DND-41 (cell line): ENCODE measurements at regions not wholly inside any gene's neighbourhood (a gene's known extent, or its start where the extent isn't known, plus 50 kb on each side); places are given as distances from the start of the nearest gene placed in this dataset.

ENCODE experiments used
- ATAC-seq: fragments of 200-7000 bp; cut with Tn5 transposase; 3 replicates; pipeline ENCODE4 v1.9.1; 2021; ENCODE audit warnings: low read depth; ENCODE audit not compliant: insufficient read depth
- DNase-seq: peaks from one replicate; pipeline ENCODE4 v3.0.0-alpha.2; 2020
- H2AFZ ChIP-seq: 2 replicates; pipeline ENCODE4 v1.6.0; 2012; ENCODE audit warnings: low read depth, low read length
- H3K27ac ChIP-seq: 2 replicates; pipeline ENCODE4 v1.5.1; 2012; ENCODE audit warnings: low read length, inconsistent platforms
- H3K27me3 ChIP-seq: fragments of 200-600 bp; sonication (generic); 2 replicates; pipeline ENCODE4 v1.6.0; 2012; ENCODE audit warnings: low read length, mild to moderate bottlenecking, inconsistent platforms; ENCODE audit not compliant: insufficient read depth, poor library complexity
- H3K36me3 ChIP-seq: 2 replicates; pipeline ENCODE4 v1.5.1; 2012; ENCODE audit warnings: low read length, inconsistent platforms; ENCODE audit not compliant: insufficient read depth
- H3K4me1 ChIP-seq: 2 replicates; pipeline ENCODE4 v1.5.1; 2012; ENCODE audit warnings: mild to moderate bottlenecking, low read length; ENCODE audit not compliant: insufficient read depth
- H3K4me2 ChIP-seq: 2 replicates; pipeline ENCODE4 v1.6.0; 2012; ENCODE audit warnings: mild to moderate bottlenecking, moderate library complexity, low read length, inconsistent platforms; ENCODE audit not compliant: insufficient read depth
- H3K4me3 ChIP-seq, 2 experiments: fragments of 200-600 bp in 1 of 2; shearing (Covaris generic) in 1 of 2; 2 replicates each; pipeline ENCODE4 v1.5.1; 2012 to 2016; ENCODE audit warnings: inconsistent platforms in 2 of 2, low read length in 2 of 2, mild to moderate bottlenecking in 2 of 2, low read depth in 1 of 2, moderate library complexity in 1 of 2
- H3K79me2 ChIP-seq: 2 replicates; pipeline ENCODE4 v1.6.0; 2012; ENCODE audit warnings: low read length, inconsistent platforms; ENCODE audit not compliant: insufficient read depth
- H3K9ac ChIP-seq: 2 replicates; pipeline ENCODE4 v1.6.0; 2012; ENCODE audit warnings: low read depth, mild to moderate bottlenecking, inconsistent platforms, low read length, moderate library complexity
- H3K9me3 ChIP-seq: 2 replicates; pipeline ENCODE4 v1.5.1; 2012; ENCODE audit warnings: low read length, moderate library complexity, mild to moderate bottlenecking, inconsistent platforms; ENCODE audit not compliant: insufficient read depth, severe bottlenecking
- H4K20me1 ChIP-seq: 2 replicates; pipeline ENCODE4 v1.6.0; 2012; ENCODE audit warnings: low read length; ENCODE audit not compliant: insufficient read depth
- EZH2 ChIP-seq: IDR thresholded peaks from 3 replicates; pipeline ENCODE4 v1.6.1; 2012; ENCODE audit warnings: borderline replicate concordance, low read depth, mild to moderate bottlenecking, moderate library complexity, low read length, inconsistent platforms; ENCODE audit not compliant: severe bottlenecking
- TF ChIP-seq, protein P1 (sequence below): IDR thresholded peaks from 2 replicates; pipeline ENCODE4 v1.5.1; 2012; ENCODE audit warnings: borderline replicate concordance, low read length, moderate library complexity, mild to moderate bottlenecking; ENCODE audit not compliant: poor library complexity, severe bottlenecking; ENCODE audit errors: extremely low read depth

DNA sequence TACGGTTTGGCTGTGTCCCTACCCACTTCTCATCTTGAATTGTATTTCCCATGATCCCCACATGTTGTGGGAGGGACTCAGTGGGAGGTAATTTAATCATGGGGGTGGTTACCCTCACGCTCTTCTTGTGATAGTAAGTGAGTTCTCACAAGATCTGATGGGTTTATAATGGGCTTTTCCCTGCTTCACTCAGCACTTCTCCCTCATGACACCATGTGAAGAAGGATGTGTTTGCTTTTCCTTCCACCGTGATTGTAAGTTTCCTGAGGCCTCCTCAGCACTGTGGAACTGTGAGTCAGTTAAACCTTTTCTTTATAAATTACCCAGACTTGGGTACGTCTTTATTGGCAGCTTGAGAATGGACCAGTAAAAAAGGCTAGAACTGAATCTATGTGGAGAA is 750.0 kb upstream of the ID2 start:
- Histone ChIP-seq H4K20me1 (no peaks in the 10 kb centered on the region), H3K4me3 (no peak overlapping the region), H3K9me3 (no peaks in the 10 kb centered on the region), H2AFZ (no peak overlapping the region), H3K27ac (no peak overlapping the region), H3K4me1 (no peaks in the 10 kb centered on the region), H3K4me2 (no peak overlapping the region), H3K36me3 (no peaks in the 10 kb centered on the region), H3K79me2 (no peaks in the 10 kb centered on the region), H3K9ac (no peak overlapping the region), H3K27me3 (no peaks in the 10 kb centered on the region)
- TF ChIP-seq, protein P1, sequence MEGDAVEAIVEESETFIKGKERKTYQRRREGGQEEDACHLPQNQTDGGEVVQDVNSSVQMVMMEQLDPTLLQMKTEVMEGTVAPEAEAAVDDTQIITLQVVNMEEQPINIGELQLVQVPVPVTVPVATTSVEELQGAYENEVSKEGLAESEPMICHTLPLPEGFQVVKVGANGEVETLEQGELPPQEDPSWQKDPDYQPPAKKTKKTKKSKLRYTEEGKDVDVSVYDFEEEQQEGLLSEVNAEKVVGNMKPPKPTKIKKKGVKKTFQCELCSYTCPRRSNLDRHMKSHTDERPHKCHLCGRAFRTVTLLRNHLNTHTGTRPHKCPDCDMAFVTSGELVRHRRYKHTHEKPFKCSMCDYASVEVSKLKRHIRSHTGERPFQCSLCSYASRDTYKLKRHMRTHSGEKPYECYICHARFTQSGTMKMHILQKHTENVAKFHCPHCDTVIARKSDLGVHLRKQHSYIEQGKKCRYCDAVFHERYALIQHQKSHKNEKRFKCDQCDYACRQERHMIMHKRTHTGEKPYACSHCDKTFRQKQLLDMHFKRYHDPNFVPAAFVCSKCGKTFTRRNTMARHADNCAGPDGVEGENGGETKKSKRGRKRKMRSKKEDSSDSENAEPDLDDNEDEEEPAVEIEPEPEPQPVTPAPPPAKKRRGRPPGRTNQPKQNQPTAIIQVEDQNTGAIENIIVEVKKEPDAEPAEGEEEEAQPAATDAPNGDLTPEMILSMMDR, result no peak
- TF ChIP-seq EZH2, result no peak
- DNase-seq, result no peak
- no peak for ATAC-seq

DNA sequence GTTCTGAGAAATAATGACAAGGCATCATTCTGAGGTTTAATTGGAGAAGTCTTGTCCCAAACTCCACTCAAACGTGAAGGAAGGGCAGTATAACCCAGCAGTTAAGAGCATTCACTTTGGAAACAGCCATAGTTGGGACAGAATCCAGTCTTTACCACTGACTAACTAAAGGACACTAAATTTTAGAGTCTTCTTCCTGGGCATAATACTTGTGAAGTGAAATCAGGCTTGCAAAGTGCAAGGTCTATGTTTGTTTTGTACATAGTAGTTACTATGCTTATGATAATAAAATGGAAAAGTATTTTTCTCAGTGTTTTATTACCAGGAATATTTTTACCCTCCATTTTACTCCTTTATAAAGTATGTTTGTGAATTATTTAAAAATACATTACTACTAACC is 748.2 kb upstream of the ID2 start:
- Histone ChIP-seq H3K9ac (no peak overlapping the region), H4K20me1 (no peaks in the 10 kb centered on the region), H3K79me2 (no peaks in the 10 kb centered on the region), H3K27me3 (no peaks in the 10 kb centered on the region), H3K4me1 (no peaks in the 10 kb centered on the region), H2AFZ (no peak overlapping the region), H3K36me3 (no peaks in the 10 kb centered on the region), H3K4me3 (no peak overlapping the region), H3K27ac (no peak overlapping the region), H3K4me2 (no peak overlapping the region), H3K9me3 (no peaks in the 10 kb centered on the region)
- TF ChIP-seq, protein P1, result no peak
- no peak for TF ChIP-seq EZH2
- no peak for ATAC-seq
- DNase-seq, result no peak

DNA sequence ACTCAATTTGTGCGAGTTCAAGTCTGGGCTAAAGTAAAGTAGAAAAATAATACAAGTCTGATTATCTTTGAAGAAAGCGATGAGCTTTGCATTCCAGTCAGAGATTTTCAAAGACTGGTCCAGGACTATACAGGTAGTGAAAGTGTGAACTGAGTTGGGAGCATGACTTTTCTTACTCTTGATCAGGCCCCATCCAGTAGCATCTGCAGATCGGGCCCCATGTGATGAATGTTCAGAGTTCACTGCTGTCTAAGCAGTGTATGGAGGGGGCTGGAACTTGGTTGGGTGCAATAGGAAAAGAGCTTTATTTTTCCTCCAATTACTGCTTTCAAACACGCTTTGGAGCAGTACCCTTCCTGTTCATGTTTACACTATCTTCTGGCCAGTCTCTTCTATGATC is 747.4 kb upstream of the ID2 start:
- TF ChIP-seq, protein P1, result no peak
- TF ChIP-seq EZH2, result no peak

DNA sequence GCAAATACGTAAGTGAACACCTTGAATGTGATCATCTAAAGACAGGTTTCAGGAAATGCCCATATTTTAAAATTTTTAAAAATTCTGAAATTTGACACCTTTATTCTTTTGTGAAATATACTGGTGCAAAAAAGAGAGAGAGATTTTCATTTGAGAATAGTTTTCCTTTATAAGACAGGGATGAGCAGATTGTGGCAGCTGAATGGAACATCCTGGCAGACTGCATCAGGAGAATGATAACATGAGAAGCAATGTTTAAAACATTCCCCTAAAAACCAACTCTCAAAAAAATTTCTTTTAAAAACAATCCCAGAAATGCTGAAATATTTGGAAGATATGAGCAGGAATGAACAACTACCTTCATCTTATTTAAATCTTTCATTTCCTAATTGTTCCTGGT is 744.8 kb upstream of the ID2 start:
- H3K9me3 ChIP-seq, result no peaks in the 10 kb centered on the region
- H4K20me1 ChIP-seq, result no peaks in the 10 kb centered on the region
- no peak overlapping the region for H3K27ac ChIP-seq
- DNase-seq (no peak), ATAC-seq (no peak)
- H3K27me3 ChIP-seq, result no peaks in the 10 kb centered on the region
- H3K36me3 ChIP-seq, result no peaks in the 10 kb centered on the region
- no peaks in the 10 kb centered on the region for H3K4me1 ChIP-seq
- H2AFZ ChIP-seq, result no peak overlapping the region
- TF ChIP-seq EZH2, result no peak
- TF ChIP-seq, protein P1, result no peak
- no peak overlapping the region for H3K9ac ChIP-seq
- H3K4me3 ChIP-seq, result no peak overlapping the region
- H3K4me2 ChIP-seq, result no peak overlapping the region
- H3K79me2 ChIP-seq, result no peaks in the 10 kb centered on the region

More for the DNA sequence above, 747.4 kb upstream of the ID2 start:
- H3K4me2 ChIP-seq, result no peak overlapping the region
- no peaks in the 10 kb centered on the region for H3K27me3 ChIP-seq
- DNase-seq (no peak), ATAC-seq (no peak)
- H3K79me2 ChIP-seq, result no peaks in the 10 kb centered on the region
- H3K36me3 ChIP-seq, result no peaks in the 10 kb centered on the region
- no peak overlapping the region for H3K27ac ChIP-seq
- H3K4me3 ChIP-seq, result no peak overlapping the region
- no peak overlapping the region for H3K9ac ChIP-seq
- no peaks in the 10 kb centered on the region for H3K4me1 ChIP-seq
- H3K9me3 ChIP-seq, result no peaks in the 10 kb centered on the region
- no peaks in the 10 kb centered on the region for H4K20me1 ChIP-seq
- no peak overlapping the region for H2AFZ ChIP-seq
